Liver (tissue), 8 donors: ENCODE measurements at regions not wholly inside any gene's neighbourhood (a gene's known extent, or its start where the extent isn't known, plus 50 kb on each side); places are given as distances from the start of the nearest gene placed in this dataset.

ENCODE experiments used
- DNase-seq: peaks from one replicate; pipeline ENCODE4 v3.0.0-alpha.2; 2017; ENCODE audit warnings: low spot score
- H3K27ac ChIP-seq, 2 donors: one replicate each; pipeline ENCODE4 v1.7.0; 2013; ENCODE audit warnings: inconsistent platforms in 2 of 2, low read length in 2 of 2, control low read depth in 1 of 2, low read depth in 1 of 2, mild to moderate bottlenecking in 1 of 2
- H3K27me3 ChIP-seq, 4 donors: one replicate each; pipeline versions ENCODE4 v1.6.1 to v1.7.0; 2013; ENCODE audit warnings: low read length in 3 of 4, inconsistent platforms in 1 of 4, mild to moderate bottlenecking in 1 of 4, moderate library complexity in 1 of 4; ENCODE audit not compliant: control insufficient read depth in 4 of 4, insufficient read depth in 4 of 4
- H3K36me3 ChIP-seq, 4 donors: one replicate each; pipeline versions ENCODE4 v1.6.1 to v1.7.0; 2013; ENCODE audit warnings: low read length in 3 of 4, mild to moderate bottlenecking in 3 of 4, low read depth in 1 of 4, moderate library complexity in 1 of 4; ENCODE audit not compliant: control insufficient read depth in 4 of 4, insufficient read depth in 3 of 4
- H3K4me1 ChIP-seq, 4 donors: one replicate each; pipeline versions ENCODE4 v1.6.1 to v1.7.0; 2013; ENCODE audit warnings: low read length in 3 of 4, mild to moderate bottlenecking in 3 of 4, moderate library complexity in 1 of 4; ENCODE audit not compliant: control insufficient read depth in 4 of 4, insufficient read depth in 4 of 4
- H3K4me3 ChIP-seq, 3 donors: one replicate each; pipeline versions ENCODE4 v1.6.1 to v1.7.0; 2013; ENCODE audit warnings: low read length in 3 of 3, control low read depth in 1 of 3, low read depth in 1 of 3, mild to moderate bottlenecking in 1 of 3
- H3K9ac ChIP-seq, 2 donors: one replicate each; pipeline ENCODE4 v1.7.0; 2013; ENCODE audit warnings: low read length in 2 of 2, mild to moderate bottlenecking in 2 of 2, moderate library complexity in 2 of 2, control low read depth in 1 of 2, low read depth in 1 of 2
- H3K9me3 ChIP-seq, 4 donors: one replicate each; pipeline versions ENCODE4 v1.6.1 to v1.7.0; 2013; ENCODE audit warnings: low read length in 3 of 4; ENCODE audit not compliant: control insufficient read depth in 4 of 4
- EGR1 ChIP-seq, 2 donors: IDR thresholded peaks; 2 replicates each; pipeline ENCODE4 v1.6.1; 2016 to 2018; ENCODE audit warnings: antibody characterized with exemption in 2 of 2, low read depth in 2 of 2
- FOXA1 ChIP-seq: IDR thresholded peaks from 2 replicates; pipeline ENCODE4 v1.6.1; 2016; ENCODE audit warnings: antibody characterized with exemption
- FOXA2 ChIP-seq: IDR thresholded peaks from 2 replicates; pipeline ENCODE4 v1.6.1; 2016; ENCODE audit warnings: antibody characterized with exemption
- GABPA ChIP-seq, 2 donors: IDR thresholded peaks in 1 of 2; conservative IDR thresholded peaks in 1 of 2; 2 replicates each; pipeline ENCODE4 v1.6.1; 2016; ENCODE audit warnings: antibody characterized with exemption in 2 of 2, mild to moderate bottlenecking in 1 of 2, moderate library complexity in 1 of 2
- HNF4A ChIP-seq, 2 donors: conservative IDR thresholded peaks; 2 replicates each; pipeline ENCODE4 v1.6.1; 2016; ENCODE audit warnings: antibody characterized with exemption in 2 of 2, mild to moderate bottlenecking in 2 of 2
- HNF4G ChIP-seq: IDR thresholded peaks from 2 replicates; pipeline ENCODE4 v1.6.1; 2016; ENCODE audit warnings: antibody characterized with exemption
- JUND ChIP-seq, 2 donors: IDR thresholded peaks; 2 replicates each; pipeline ENCODE4 v1.6.1; 2016; ENCODE audit warnings: antibody characterized with exemption in 2 of 2
- NR2F2 ChIP-seq: IDR thresholded peaks from 2 replicates; pipeline ENCODE4 v1.6.1; 2016; ENCODE audit warnings: antibody characterized with exemption
- RAD21 ChIP-seq, 2 donors: IDR thresholded peaks; 2 replicates each; pipeline ENCODE4 v1.6.1; 2016; ENCODE audit warnings: antibody characterized with exemption in 2 of 2, mild to moderate bottlenecking in 2 of 2
- RXRA ChIP-seq, 2 donors: IDR thresholded peaks; 2 replicates each; pipeline ENCODE4 v1.6.1; 2017 to 2018; ENCODE audit warnings: antibody characterized with exemption in 2 of 2, mild to moderate bottlenecking in 1 of 2
- SP1 ChIP-seq: IDR thresholded peaks from 2 replicates; pipeline ENCODE4 v1.6.1; 2018; ENCODE audit warnings: antibody characterized with exemption, mild to moderate bottlenecking
- TAF1 ChIP-seq: conservative IDR thresholded peaks from 2 replicates; pipeline ENCODE4 v1.6.1; 2016; ENCODE audit warnings: antibody characterized with exemption, mild to moderate bottlenecking
- YY1 ChIP-seq: IDR thresholded peaks from 2 replicates; pipeline ENCODE4 v1.6.1; 2016; ENCODE audit warnings: antibody characterized with exemption, mild to moderate bottlenecking
- WGBS: extraction: QIAGEN DNeasy Blood & Tissue Kit; methylation state at CpG from one replicate; pipeline ENCODE4 v1.1.7; 2013; 5-methylcytosine and 5-hydroxymethylcytosine counted together
- TF ChIP-seq, protein P1 (sequence below): fragments of 150-350 bp; IDR thresholded peaks from 2 replicates; pipeline ENCODE4 v1.5.1; 2017; ENCODE audit warnings: improper control_type of control experiment, low read depth, low read length; ENCODE audit not compliant: missing input control
- TF ChIP-seq, protein P2 (sequence below): IDR thresholded peaks from 2 replicates; pipeline ENCODE4 v1.6.1; 2016; ENCODE audit warnings: antibody characterized with exemption
- TF ChIP-seq, protein P3 (sequence below): IDR thresholded peaks from 2 replicates; pipeline ENCODE4 v1.6.1; 2016; ENCODE audit warnings: antibody characterized with exemption
- TF ChIP-seq, protein P4 (sequence below): IDR thresholded peaks from 2 replicates; pipeline ENCODE4 v1.6.1; 2016; ENCODE audit warnings: antibody characterized with exemption, mild to moderate bottlenecking
- TF ChIP-seq, protein P5 (sequence below): IDR thresholded peaks from 2 replicates; pipeline ENCODE4 v1.6.1; 2016; ENCODE audit warnings: antibody characterized with exemption
- donor health status: healthy.
- donor health status: healthy.
- donor health status: healthy.
- donor health status: healthy.
- donor health status: healthy.

DNA sequence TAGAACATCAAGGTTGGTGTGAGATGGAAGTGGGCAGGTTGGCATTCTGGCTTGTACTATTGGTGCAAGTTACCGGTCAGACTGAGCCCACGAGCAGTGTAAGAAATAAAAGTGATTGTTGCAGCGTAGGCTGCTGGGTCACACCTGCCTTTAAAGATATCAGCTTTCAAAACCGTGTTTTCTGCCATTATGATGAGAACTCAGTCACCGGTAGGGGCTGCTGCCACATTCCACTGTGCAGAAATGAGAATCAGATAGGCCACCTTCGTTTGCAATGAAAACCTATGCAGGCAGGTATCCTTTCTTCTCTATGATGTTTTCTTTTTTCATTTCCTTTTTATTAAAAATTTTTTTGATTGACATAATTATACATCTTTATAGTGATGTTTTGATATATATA lies 168.5 kb downstream of the MYLK4 start (continued):
- TF ChIP-seq HNF4A (conservative IDR thresholded peaks at IDR 0.05) = no peak
- no peak for TF ChIP-seq GABPA (IDR thresholded peaks at IDR 0.05 in 1 of 2, conservative IDR thresholded peaks at IDR 0.05 in 1 of 2)
- no peak for TF ChIP-seq JUND (IDR thresholded peaks at IDR 0.05)
- no peak for TF ChIP-seq FOXA2
- TF ChIP-seq RAD21 (IDR thresholded peaks at IDR 0.05) = no peak
- TF ChIP-seq, protein P1, sequence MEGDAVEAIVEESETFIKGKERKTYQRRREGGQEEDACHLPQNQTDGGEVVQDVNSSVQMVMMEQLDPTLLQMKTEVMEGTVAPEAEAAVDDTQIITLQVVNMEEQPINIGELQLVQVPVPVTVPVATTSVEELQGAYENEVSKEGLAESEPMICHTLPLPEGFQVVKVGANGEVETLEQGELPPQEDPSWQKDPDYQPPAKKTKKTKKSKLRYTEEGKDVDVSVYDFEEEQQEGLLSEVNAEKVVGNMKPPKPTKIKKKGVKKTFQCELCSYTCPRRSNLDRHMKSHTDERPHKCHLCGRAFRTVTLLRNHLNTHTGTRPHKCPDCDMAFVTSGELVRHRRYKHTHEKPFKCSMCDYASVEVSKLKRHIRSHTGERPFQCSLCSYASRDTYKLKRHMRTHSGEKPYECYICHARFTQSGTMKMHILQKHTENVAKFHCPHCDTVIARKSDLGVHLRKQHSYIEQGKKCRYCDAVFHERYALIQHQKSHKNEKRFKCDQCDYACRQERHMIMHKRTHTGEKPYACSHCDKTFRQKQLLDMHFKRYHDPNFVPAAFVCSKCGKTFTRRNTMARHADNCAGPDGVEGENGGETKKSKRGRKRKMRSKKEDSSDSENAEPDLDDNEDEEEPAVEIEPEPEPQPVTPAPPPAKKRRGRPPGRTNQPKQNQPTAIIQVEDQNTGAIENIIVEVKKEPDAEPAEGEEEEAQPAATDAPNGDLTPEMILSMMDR = no peak

DNA sequence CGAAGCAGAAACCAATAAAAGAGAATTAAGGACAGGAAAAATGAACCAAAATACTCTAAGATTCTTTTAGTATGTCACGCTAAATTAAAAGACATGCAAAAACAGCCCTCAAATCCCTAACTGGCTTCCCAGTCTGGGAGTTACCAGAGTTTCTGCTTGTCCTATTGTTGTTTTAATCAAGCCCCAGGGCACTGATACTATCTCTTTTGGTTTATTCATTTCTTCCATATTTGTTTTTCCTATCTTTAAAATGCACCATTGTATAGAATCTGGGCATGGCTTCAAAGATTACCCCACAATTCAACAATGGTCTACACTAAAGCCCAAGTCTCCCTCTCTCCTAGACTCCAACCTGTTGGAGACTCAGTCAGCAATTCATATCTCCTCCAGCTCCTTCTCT lies 169.1 kb downstream of the MYLK4 start:
- no peaks in the 10 kb centered on the region for H3K4me1 ChIP-seq
- no peaks in the 10 kb centered on the region for H3K36me3 ChIP-seq
- H3K9ac ChIP-seq = no peak overlapping the region
- WGBS = 91% methylated on average over 2 of the region's 2 CpGs
- no peak overlapping the region for H3K4me3 ChIP-seq
- DNase-seq = no peak
- TF ChIP-seq HNF4A (conservative IDR thresholded peaks at IDR 0.05) = no peak
- no peak for TF ChIP-seq HNF4G
- no peak for TF ChIP-seq FOXA2
- no peak for TF ChIP-seq SP1
- no peak for TF ChIP-seq FOXA1
- no peak for TF ChIP-seq NR2F2
- no peak for TF ChIP-seq JUND (IDR thresholded peaks at IDR 0.05)
- TF ChIP-seq, protein P2, sequence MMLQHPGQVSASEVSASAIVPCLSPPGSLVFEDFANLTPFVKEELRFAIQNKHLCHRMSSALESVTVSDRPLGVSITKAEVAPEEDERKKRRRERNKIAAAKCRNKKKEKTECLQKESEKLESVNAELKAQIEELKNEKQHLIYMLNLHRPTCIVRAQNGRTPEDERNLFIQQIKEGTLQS = no peak
- TF ChIP-seq, protein P3, sequence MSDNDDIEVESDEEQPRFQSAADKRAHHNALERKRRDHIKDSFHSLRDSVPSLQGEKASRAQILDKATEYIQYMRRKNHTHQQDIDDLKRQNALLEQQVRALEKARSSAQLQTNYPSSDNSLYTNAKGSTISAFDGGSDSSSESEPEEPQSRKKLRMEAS = no peak
- TF ChIP-seq RXRA (IDR thresholded peaks at IDR 0.05) = no peak
- TF ChIP-seq, protein P4, sequence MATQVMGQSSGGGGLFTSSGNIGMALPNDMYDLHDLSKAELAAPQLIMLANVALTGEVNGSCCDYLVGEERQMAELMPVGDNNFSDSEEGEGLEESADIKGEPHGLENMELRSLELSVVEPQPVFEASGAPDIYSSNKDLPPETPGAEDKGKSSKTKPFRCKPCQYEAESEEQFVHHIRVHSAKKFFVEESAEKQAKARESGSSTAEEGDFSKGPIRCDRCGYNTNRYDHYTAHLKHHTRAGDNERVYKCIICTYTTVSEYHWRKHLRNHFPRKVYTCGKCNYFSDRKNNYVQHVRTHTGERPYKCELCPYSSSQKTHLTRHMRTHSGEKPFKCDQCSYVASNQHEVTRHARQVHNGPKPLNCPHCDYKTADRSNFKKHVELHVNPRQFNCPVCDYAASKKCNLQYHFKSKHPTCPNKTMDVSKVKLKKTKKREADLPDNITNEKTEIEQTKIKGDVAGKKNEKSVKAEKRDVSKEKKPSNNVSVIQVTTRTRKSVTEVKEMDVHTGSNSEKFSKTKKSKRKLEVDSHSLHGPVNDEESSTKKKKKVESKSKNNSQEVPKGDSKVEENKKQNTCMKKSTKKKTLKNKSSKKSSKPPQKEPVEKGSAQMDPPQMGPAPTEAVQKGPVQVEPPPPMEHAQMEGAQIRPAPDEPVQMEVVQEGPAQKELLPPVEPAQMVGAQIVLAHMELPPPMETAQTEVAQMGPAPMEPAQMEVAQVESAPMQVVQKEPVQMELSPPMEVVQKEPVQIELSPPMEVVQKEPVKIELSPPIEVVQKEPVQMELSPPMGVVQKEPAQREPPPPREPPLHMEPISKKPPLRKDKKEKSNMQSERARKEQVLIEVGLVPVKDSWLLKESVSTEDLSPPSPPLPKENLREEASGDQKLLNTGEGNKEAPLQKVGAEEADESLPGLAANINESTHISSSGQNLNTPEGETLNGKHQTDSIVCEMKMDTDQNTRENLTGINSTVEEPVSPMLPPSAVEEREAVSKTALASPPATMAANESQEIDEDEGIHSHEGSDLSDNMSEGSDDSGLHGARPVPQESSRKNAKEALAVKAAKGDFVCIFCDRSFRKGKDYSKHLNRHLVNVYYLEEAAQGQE = no peak
- TF ChIP-seq TAF1 = no peak
- TF ChIP-seq, protein P1 = no peak
- no peak for TF ChIP-seq RAD21 (IDR thresholded peaks at IDR 0.05)
- TF ChIP-seq GABPA (IDR thresholded peaks at IDR 0.05 in 1 of 2, conservative IDR thresholded peaks at IDR 0.05 in 1 of 2) = no peak
- TF ChIP-seq EGR1 (IDR thresholded peaks at IDR 0.05; ENCODE audit: low read depth in 2 of 2) = no peak
- TF ChIP-seq YY1 = no peak
- TF ChIP-seq, protein P5, sequence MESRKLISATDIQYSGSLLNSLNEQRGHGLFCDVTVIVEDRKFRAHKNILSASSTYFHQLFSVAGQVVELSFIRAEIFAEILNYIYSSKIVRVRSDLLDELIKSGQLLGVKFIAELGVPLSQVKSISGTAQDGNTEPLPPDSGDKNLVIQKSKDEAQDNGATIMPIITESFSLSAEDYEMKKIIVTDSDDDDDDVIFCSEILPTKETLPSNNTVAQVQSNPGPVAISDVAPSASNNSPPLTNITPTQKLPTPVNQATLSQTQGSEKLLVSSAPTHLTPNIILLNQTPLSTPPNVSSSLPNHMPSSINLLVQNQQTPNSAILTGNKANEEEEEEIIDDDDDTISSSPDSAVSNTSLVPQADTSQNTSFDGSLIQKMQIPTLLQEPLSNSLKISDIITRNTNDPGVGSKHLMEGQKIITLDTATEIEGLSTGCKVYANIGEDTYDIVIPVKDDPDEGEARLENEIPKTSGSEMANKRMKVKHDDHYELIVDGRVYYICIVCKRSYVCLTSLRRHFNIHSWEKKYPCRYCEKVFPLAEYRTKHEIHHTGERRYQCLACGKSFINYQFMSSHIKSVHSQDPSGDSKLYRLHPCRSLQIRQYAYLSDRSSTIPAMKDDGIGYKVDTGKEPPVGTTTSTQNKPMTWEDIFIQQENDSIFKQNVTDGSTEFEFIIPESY = no peak
- peaks cover 0 to 4% (median 0%) of the 10 kb centered on the region in 4 donors for H3K27me3 ChIP-seq
- H3K9me3 ChIP-seq = no peaks in the 10 kb centered on the region
- no peak overlapping the region for H3K27ac ChIP-seq
